ENCODE measurements at regions not wholly inside any gene's neighbourhood (a gene's known extent, or its start where the extent isn't known, plus 50 kb on each side); places are given as distances from the start of the nearest gene placed in this dataset.
"Not testable (repeated sequence)": the region's sequence is repeated elsewhere in the genome, so short reads cannot be mapped to it uniquely, and the experiment has no call there.

DNA sequence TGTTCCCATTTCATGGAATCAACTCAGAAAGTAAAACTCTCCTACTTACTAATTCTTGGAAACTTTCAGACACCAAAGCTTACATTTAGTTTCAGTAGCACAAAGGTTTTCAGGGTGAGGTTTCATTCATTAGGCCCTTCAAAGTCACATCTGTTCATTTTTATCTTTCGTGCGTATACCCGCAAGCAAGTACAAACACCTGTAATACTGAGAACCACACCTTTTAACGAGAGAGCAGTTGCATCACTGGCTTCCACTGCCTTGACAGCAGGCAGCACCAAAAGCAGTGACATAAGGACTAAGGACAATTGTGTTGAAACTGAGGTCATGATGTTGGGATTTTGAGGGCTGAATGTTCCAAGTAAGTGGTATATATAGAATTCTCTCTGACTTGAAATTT, 60.5 kb downstream of the GOLGA6L22 start:
- not testable (repeated sequence) for H3K4me3 ChIP-seq (ENCODE audit: insufficient read depth, low read depth, low read length, poor library complexity, severe bottlenecking); H3K27ac ChIP-seq (ENCODE audit: insufficient read depth, low read length, poor library complexity, severe bottlenecking); DNase-seq; H3K36me3 ChIP-seq (ENCODE audit: control insufficient read depth, insufficient read depth, low read length); H3K9me3 ChIP-seq (ENCODE audit: control insufficient read depth, low read length); H3K4me1 ChIP-seq (ENCODE audit: control insufficient read depth, insufficient read depth, low read length, poor library complexity, severe bottlenecking); H3K27me3 ChIP-seq (replicated peaks; ENCODE audit: control insufficient read depth, insufficient read depth, low read length, poor library complexity, severe bottlenecking)

DNA sequence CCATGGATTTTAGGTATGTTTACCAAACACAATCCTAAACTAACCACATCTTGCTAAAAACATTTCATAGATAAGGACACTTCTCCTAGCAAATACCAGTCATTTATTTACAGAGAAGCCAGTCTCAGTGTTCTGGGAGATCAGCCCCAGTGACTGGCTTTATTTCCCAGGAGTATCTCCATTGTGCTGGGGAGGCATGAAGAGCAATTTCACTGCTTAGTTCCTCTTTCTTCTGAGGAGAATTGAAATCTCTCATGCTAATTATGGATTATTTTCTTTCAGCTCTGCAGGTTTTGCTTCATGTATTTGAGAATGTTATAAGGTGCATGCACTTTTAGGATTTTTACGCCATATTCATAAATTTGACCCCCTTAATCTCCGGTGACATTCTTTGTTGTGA, 67.8 kb downstream of the GOLGA6L22 start:
- not testable (repeated sequence) for H3K27me3 ChIP-seq (replicated peaks; ENCODE audit: control insufficient read depth, insufficient read depth, low read length, poor library complexity, severe bottlenecking); H3K4me3 ChIP-seq (ENCODE audit: insufficient read depth, low read depth, low read length, poor library complexity, severe bottlenecking); H3K27ac ChIP-seq (ENCODE audit: insufficient read depth, low read length, poor library complexity, severe bottlenecking)

DNA sequence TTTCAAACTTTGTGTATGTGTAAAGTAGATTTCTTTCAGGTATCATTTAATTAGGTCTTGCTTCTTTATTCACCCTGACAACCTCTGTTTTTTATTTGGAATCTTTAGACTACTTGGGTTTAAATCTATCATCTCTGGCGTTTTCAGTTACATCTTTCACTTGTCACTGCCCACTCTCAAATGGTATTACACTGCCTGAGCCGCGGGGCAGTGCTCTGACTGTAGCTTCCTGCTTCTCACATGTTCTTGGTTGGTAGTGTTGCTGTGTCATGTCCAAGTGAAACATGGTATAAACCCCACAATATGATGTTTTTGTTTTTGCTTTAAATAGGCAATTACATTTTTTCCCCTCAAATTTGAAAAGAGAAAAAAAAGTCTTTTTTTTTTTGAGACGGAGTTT, 68.3 kb downstream of the GOLGA6L22 start:
- not testable (repeated sequence) for H3K36me3 ChIP-seq (ENCODE audit: control insufficient read depth, insufficient read depth, low read length)

More for the DNA sequence above, 67.8 kb downstream of the GOLGA6L22 start:
- not testable (repeated sequence) for H3K4me1 ChIP-seq (ENCODE audit: control insufficient read depth, insufficient read depth, low read length, poor library complexity, severe bottlenecking); DNase-seq; H3K9me3 ChIP-seq (ENCODE audit: control insufficient read depth, low read length); H3K36me3 ChIP-seq (ENCODE audit: control insufficient read depth, insufficient read depth, low read length)

DNA sequence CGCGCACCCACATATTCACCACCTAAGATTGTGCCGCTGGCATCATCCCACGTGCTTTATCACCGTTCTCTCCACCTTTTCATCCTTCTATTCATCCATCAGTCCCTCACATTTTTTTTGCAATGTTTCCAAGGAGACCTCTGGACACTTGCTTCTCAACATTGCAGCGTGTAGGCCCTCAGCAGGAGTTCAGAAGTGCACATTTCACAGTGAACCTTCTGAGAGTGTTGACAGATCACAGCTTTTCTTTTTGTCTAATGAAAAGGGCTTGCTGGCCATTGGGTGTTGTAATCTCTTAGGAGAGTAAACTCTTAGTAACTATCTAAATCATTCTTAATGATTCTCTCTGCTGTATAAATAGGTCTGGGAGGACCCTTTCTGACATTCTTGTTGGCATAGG, 70.5 kb downstream of the GOLGA6L22 start:
- H3K4me3 ChIP-seq (ENCODE audit: insufficient read depth, low read depth, low read length, poor library complexity, severe bottlenecking); H3K27ac ChIP-seq (ENCODE audit: insufficient read depth, low read length, poor library complexity, severe bottlenecking); H3K4me1 ChIP-seq (ENCODE audit: control insufficient read depth, insufficient read depth, low read length, poor library complexity, severe bottlenecking); H3K36me3 ChIP-seq (ENCODE audit: control insufficient read depth, insufficient read depth, low read length); H3K9me3 ChIP-seq (ENCODE audit: control insufficient read depth, low read length); DNase-seq; H3K27me3 ChIP-seq (replicated peaks; ENCODE audit: control insufficient read depth, insufficient read depth, low read length, poor library complexity, severe bottlenecking): not testable (repeated sequence)

More for the DNA sequence above, 68.3 kb downstream of the GOLGA6L22 start:
- not testable (repeated sequence) for DNase-seq; H3K4me3 ChIP-seq (ENCODE audit: insufficient read depth, low read depth, low read length, poor library complexity, severe bottlenecking); H3K9me3 ChIP-seq (ENCODE audit: control insufficient read depth, low read length); H3K27ac ChIP-seq (ENCODE audit: insufficient read depth, low read length, poor library complexity, severe bottlenecking); H3K27me3 ChIP-seq (replicated peaks; ENCODE audit: control insufficient read depth, insufficient read depth, low read length, poor library complexity, severe bottlenecking); H3K4me1 ChIP-seq (ENCODE audit: control insufficient read depth, insufficient read depth, low read length, poor library complexity, severe bottlenecking)

DNA sequence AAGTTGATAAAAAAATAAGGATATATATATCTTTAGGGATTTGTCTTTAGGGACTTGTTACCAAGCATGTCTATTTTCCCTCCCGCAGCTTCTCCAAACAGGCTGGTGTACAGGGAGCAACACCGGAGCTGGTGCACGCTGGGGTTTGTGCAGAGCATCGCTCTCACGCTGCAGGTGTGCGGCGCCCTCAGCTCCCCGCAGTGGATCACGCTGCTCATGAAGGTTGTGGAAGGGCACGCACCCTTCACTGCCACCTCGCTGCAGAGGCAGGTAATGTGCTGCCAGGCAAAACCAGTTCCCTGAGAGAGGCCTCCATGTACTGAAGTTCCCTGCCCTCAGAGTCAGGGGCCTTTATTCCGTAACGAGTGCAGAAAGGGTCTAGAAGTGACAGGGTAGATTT, 101.0 kb downstream of the GOLGA6L22 start:
- DNase-seq; H3K36me3 ChIP-seq (ENCODE audit: control insufficient read depth, insufficient read depth, low read length); H3K4me1 ChIP-seq (ENCODE audit: control insufficient read depth, insufficient read depth, low read length, poor library complexity, severe bottlenecking); H3K27ac ChIP-seq (ENCODE audit: insufficient read depth, low read length, poor library complexity, severe bottlenecking); H3K9me3 ChIP-seq (ENCODE audit: control insufficient read depth, low read length); H3K4me3 ChIP-seq (ENCODE audit: insufficient read depth, low read depth, low read length, poor library complexity, severe bottlenecking); H3K27me3 ChIP-seq (replicated peaks; ENCODE audit: control insufficient read depth, insufficient read depth, low read length, poor library complexity, severe bottlenecking): not testable (repeated sequence)

DNA sequence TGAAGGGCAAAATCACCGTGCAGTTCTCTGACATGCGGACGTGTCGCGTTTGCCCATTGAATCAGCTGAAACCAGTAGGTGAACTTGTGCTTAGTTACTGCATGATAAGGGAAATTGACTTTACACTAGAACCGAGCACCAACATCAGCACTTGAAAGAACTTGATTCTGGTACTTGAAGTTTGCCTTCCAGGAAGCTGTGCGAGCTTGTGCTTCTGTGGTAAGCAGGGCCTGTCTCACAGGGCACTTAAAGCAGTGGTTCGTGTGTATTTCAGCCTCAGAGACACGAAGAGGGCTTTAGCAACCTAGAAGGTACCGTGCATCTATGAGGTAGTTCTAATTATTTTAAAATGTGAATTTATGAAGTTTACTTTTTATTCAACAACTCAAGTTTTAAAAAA, 103.0 kb downstream of the GOLGA6L22 start:
- H3K9me3 ChIP-seq (ENCODE audit: control insufficient read depth, low read length); H3K4me1 ChIP-seq (ENCODE audit: control insufficient read depth, insufficient read depth, low read length, poor library complexity, severe bottlenecking); H3K4me3 ChIP-seq (ENCODE audit: insufficient read depth, low read depth, low read length, poor library complexity, severe bottlenecking); H3K36me3 ChIP-seq (ENCODE audit: control insufficient read depth, insufficient read depth, low read length); H3K27me3 ChIP-seq (replicated peaks; ENCODE audit: control insufficient read depth, insufficient read depth, low read length, poor library complexity, severe bottlenecking); H3K27ac ChIP-seq (ENCODE audit: insufficient read depth, low read length, poor library complexity, severe bottlenecking); DNase-seq: not testable (repeated sequence)

DNA sequence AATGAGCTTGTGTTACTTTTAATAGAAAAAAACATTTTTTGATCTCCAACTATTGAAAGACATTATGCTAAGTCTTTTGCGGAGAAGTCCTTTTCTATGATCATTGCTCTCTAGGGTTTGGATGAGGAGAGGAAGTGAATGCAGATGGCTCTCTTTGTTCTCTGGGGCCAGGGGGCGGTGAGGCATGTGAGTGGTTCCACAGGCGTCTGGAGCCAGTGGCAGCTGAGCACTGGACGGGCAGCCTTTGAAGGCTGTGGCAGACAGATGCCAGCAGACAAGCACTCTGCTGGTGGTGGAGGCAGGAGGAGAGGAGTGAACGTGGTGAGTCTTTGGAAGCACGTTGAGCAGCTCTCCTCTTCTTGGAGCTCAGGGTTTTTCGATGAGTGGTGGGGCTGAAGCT, 107.8 kb downstream of the GOLGA6L22 start:
- not testable (repeated sequence) for DNase-seq; H3K27me3 ChIP-seq (replicated peaks; ENCODE audit: control insufficient read depth, insufficient read depth, low read length, poor library complexity, severe bottlenecking); H3K4me1 ChIP-seq (ENCODE audit: control insufficient read depth, insufficient read depth, low read length, poor library complexity, severe bottlenecking); H3K4me3 ChIP-seq (ENCODE audit: insufficient read depth, low read depth, low read length, poor library complexity, severe bottlenecking); H3K27ac ChIP-seq (ENCODE audit: insufficient read depth, low read length, poor library complexity, severe bottlenecking); H3K9me3 ChIP-seq (ENCODE audit: control insufficient read depth, low read length); H3K36me3 ChIP-seq (ENCODE audit: control insufficient read depth, insufficient read depth, low read length)

DNA sequence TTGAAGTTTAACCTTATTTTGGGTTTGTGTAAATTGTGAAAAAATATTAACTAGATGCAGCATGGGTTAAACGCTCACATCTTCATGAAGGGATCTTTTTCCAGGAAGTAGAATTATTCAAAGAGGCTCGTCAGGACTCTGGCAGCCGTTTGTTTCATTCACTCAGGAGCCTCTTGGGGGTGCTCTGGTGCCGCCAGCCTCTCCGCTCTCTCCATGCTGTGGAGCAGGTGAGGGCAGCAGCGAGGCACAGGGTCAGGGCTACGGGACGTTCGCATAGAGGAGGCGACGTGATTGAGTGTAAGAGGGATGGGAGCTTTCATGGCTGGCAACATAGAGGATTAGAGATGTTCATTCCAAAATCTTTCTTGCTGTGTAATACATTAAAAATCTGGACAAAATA, 110.8 kb downstream of the GOLGA6L22 start:
- not testable (repeated sequence) for DNase-seq; H3K4me1 ChIP-seq (ENCODE audit: control insufficient read depth, insufficient read depth, low read length, poor library complexity, severe bottlenecking); H3K9me3 ChIP-seq (ENCODE audit: control insufficient read depth, low read length); H3K36me3 ChIP-seq (ENCODE audit: control insufficient read depth, insufficient read depth, low read length); H3K4me3 ChIP-seq (ENCODE audit: insufficient read depth, low read depth, low read length, poor library complexity, severe bottlenecking); H3K27ac ChIP-seq (ENCODE audit: insufficient read depth, low read length, poor library complexity, severe bottlenecking); H3K27me3 ChIP-seq (replicated peaks; ENCODE audit: control insufficient read depth, insufficient read depth, low read length, poor library complexity, severe bottlenecking)

DNA sequence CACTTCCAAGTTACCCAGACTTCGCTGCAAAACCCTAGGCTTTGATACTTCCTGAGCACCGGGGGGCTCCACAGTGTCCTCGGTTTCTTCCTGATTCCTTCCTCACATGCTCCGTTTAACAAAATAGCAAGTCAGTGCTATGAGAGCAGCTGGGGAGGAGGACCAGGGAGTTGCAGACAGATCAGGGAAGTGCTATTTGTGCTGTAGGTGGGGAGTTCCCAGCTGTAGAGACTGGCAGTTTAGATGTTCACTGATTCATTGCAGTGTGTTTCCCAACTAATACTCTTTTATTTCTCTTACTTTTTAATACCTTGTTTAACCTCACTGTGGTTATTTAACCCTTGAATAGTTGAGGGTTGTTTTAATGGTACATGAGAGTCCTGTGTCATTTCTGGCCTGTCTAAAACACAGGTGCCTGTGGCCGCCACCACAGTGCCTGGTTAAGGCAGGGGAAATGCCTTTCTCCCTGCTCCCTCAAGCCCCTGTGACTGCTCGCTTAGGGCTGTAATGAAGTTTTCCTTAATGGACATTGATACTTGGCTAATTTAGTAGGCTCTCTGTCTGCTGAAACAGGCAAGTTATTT, 113.5 kb downstream of the GOLGA6L22 start:
- H3K9me3 ChIP-seq (ENCODE audit: control insufficient read depth, low read length); DNase-seq; H3K27me3 ChIP-seq (replicated peaks; ENCODE audit: control insufficient read depth, insufficient read depth, low read length, poor library complexity, severe bottlenecking); H3K4me1 ChIP-seq (ENCODE audit: control insufficient read depth, insufficient read depth, low read length, poor library complexity, severe bottlenecking); H3K4me3 ChIP-seq (ENCODE audit: insufficient read depth, low read depth, low read length, poor library complexity, severe bottlenecking); H3K27ac ChIP-seq (ENCODE audit: insufficient read depth, low read length, poor library complexity, severe bottlenecking); H3K36me3 ChIP-seq (ENCODE audit: control insufficient read depth, insufficient read depth, low read length): not testable (repeated sequence)

DNA sequence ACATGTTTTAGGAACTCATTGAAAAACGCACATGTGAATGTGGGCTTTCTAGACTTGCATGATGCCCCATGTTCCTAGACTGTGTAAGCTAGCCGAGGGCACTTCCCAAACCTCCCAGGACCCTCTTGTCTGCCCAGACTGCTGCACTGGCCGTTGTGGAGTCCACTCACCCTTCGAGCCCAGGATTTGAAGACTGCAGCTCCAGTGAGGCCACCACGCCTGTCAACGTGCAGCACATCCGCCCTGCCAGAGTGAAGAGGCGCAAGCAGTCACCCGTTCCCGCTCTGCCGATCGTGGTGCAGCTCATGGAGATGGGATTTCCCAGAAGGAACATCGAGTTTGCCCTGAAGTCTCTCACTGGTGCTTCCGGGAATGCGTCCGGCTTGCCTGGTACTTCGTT, 114.1 kb downstream of the GOLGA6L22 start:
- not testable (repeated sequence) for H3K36me3 ChIP-seq (ENCODE audit: control insufficient read depth, insufficient read depth, low read length); DNase-seq; H3K27ac ChIP-seq (ENCODE audit: insufficient read depth, low read length, poor library complexity, severe bottlenecking); H3K9me3 ChIP-seq (ENCODE audit: control insufficient read depth, low read length); H3K4me1 ChIP-seq (ENCODE audit: control insufficient read depth, insufficient read depth, low read length, poor library complexity, severe bottlenecking); H3K4me3 ChIP-seq (ENCODE audit: insufficient read depth, low read depth, low read length, poor library complexity, severe bottlenecking); H3K27me3 ChIP-seq (replicated peaks; ENCODE audit: control insufficient read depth, insufficient read depth, low read length, poor library complexity, severe bottlenecking)

DNA sequence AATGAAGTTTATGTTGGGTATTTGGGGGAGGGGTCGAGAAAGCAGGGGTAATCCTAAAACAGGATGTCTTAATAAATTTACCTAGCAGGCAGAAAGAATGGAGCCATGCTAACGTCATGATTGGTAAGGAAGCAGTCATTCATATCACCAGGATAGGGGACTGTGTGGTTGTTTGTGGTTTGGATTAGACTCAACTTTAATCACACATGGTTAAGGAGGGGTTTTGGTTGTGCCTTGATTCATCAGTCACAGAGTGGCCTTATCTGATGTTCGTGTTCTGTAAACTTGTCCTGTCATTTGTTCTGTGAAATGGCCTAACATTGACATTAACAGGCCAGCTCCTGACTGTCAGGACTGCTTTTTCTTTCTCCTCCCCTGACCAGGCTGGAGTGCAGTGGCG, 119.1 kb downstream of the GOLGA6L22 start:
- not testable (repeated sequence) for H3K36me3 ChIP-seq (ENCODE audit: control insufficient read depth, insufficient read depth, low read length); DNase-seq; H3K27me3 ChIP-seq (replicated peaks; ENCODE audit: control insufficient read depth, insufficient read depth, low read length, poor library complexity, severe bottlenecking); H3K4me3 ChIP-seq (ENCODE audit: insufficient read depth, low read depth, low read length, poor library complexity, severe bottlenecking); H3K4me1 ChIP-seq (ENCODE audit: control insufficient read depth, insufficient read depth, low read length, poor library complexity, severe bottlenecking); H3K9me3 ChIP-seq (ENCODE audit: control insufficient read depth, low read length); H3K27ac ChIP-seq (ENCODE audit: insufficient read depth, low read length, poor library complexity, severe bottlenecking)
